Left kidney (tissue), 1 donor: ENCODE measurements at regions not wholly inside any gene's neighbourhood (a gene's known extent, or its start where the extent isn't known, plus 50 kb on each side); places are given as distances from the start of the nearest gene placed in this dataset.
"Not testable (repeated sequence)": the region's sequence is repeated elsewhere in the genome, so short reads cannot be mapped to it uniquely, and the experiment has no call there.

Source experiments
- DNase-seq: peaks from one replicate; pipeline ENCODE4 v3.0.0-alpha.2; 2013

- no peak for DNase-seq
These were observed 123.1 kb upstream of the MON1B start for GRCh38 chr16:77067900-77068299.

- no peak for DNase-seq
These were observed 122.6 kb upstream of the MON1B start for GRCh38 chr16:77068402-77068801.

- no peak for DNase-seq
These were observed 121.1 kb upstream of the MON1B start for GRCh38 chr16:77069929-77070328.

GRCh38 chr16:77070683-77071082 lies 120.3 kb upstream of the MON1B start:
- DNase-seq, result no peak

GRCh38 chr16:77076839-77077238 lies 114.2 kb upstream of the MON1B start:
- no peak for DNase-seq

- no peak for DNase-seq
These were observed 113.6 kb upstream of the MON1B start for GRCh38 chr16:77077256-77077922.

- DNase-seq, result no peak
These were observed 105.0 kb upstream of the MON1B start for GRCh38 chr16:77085981-77086380.

- DNase-seq, result no peak
These were observed 100.9 kb upstream of the MON1B start for GRCh38 chr16:77090062-77090461.

GRCh38 chr16:77093309-77093708 lies 97.7 kb upstream of the MON1B start:
- DNase-seq, result no peak

GRCh38 chr16:77093999-77094398 lies 97.0 kb upstream of the MON1B start:
- no peak for DNase-seq

GRCh38 chr16:77111056-77111565 lies 79.9 kb upstream of the MON1B start:
- no peak for DNase-seq

GRCh38 chr16:77112746-77113145 lies 78.2 kb upstream of the MON1B start:
- no peak for DNase-seq

GRCh38 chr16:77113835-77114234 lies 77.2 kb upstream of the MON1B start:
- DNase-seq, result no peak

GRCh38 chr16:77114361-77114760 lies 76.6 kb upstream of the MON1B start:
- not testable (repeated sequence) for DNase-seq

- no peak for DNase-seq
These were observed 74.1 kb upstream of the MON1B start for GRCh38 chr16:77116856-77117255.

GRCh38 chr16:77117707-77118106 lies 73.3 kb upstream of the MON1B start:
- no peak for DNase-seq

- DNase-seq, result no peak
These were observed 59.6 kb upstream of the MON1B start for GRCh38 chr16:77131398-77131797.

GRCh38 chr16:77132051-77132618 lies 58.9 kb upstream of the MON1B start:
- DNase-seq, result no peak

- no peak for DNase-seq
These were observed 57.3 kb upstream of the MON1B start for GRCh38 chr16:77133706-77134105.

- no peak for DNase-seq
These were observed 53.9 kb upstream of the MON1B start for GRCh38 chr16:77137045-77137444.
